ENCODE measurements at regions not wholly inside any gene's neighbourhood (a gene's known extent, or its start where the extent isn't known, plus 50 kb on each side); places are given as distances from the start of the nearest gene placed in this dataset.
"Not testable (repeated sequence)": the region's sequence is repeated elsewhere in the genome, so short reads cannot be mapped to it uniquely, and the experiment has no call there.

DNA sequence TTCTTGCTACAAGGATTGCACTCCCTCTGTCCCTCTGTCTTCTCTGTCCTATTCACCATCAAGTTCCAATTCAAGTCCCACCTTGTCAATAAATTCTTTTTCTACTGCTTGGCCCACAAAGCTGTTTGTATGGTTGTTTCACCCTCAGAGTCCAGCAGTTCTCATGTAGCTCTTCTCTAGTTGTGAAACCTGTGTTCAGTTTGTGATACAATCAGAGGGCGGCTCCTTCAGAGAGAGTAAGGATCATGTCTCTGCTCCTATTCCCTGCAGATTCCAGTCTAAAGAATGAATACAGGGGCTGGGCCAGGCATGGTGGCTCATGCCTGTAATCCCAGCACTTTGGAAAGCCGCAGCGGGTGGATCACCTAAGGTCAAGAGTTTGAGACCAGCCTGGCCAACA lies 126.6 kb upstream of the BET1 start:
- H3K4me3 ChIP-seq (ENCODE audit: low read depth in 1 of 5, low read length in 5 of 5): no peak overlapping the region
- H3K27ac ChIP-seq (ENCODE audit: low read depth, low read length): no peak overlapping the region
- peaks cover 0 to 13% (median 6%) of the 10 kb centered on the region in 5 donors for H3K4me1 ChIP-seq (ENCODE audit: control insufficient read depth in 5 of 5, insufficient read depth in 5 of 5, low read length in 5 of 5)
- H3K9ac ChIP-seq (ENCODE audit: low read length in 5 of 5): no peak overlapping the region
- no peaks in the 10 kb centered on the region for H3K36me3 ChIP-seq (ENCODE audit: control insufficient read depth in 5 of 5, insufficient read depth in 5 of 5, low read length in 5 of 5)
- no peaks in the 10 kb centered on the region for H3K27me3 ChIP-seq (ENCODE audit: control insufficient read depth in 5 of 5, insufficient read depth in 4 of 5, low read length in 5 of 5)
- no peaks in the 10 kb centered on the region for H3K9me3 ChIP-seq (ENCODE audit: control insufficient read depth in 5 of 5, low read length in 5 of 5)

DNA sequence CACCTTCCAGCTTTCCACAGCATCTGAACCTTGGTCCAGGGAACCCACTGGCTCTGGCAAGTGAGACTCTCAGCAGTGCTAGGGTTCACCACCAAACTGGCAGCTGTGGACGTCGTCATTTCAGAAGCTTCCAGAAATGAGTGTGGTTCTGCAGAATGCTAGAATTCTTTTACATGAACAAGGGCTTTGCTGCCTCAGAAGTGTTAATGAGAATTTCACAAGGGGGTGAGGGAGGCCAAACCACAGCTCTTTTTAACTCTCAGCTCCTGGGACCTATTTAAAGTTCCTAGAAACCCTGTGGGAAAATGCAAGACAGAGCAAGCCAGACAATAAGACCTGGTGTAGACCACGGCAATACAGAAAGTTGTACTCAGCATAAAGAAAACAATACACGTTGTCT lies 129.3 kb upstream of the BET1 start:
- H3K9ac ChIP-seq (ENCODE audit: low read length in 5 of 5): no peak overlapping the region
- peaks cover 0 to 13% (median 6%) of the 10 kb centered on the region in 5 donors for H3K4me1 ChIP-seq (ENCODE audit: control insufficient read depth in 5 of 5, insufficient read depth in 5 of 5, low read length in 5 of 5)
- H3K9me3 ChIP-seq (ENCODE audit: control insufficient read depth in 5 of 5, low read length in 5 of 5): no peaks in the 10 kb centered on the region
- H3K36me3 ChIP-seq (ENCODE audit: control insufficient read depth in 5 of 5, insufficient read depth in 5 of 5, low read length in 5 of 5): no peaks in the 10 kb centered on the region
- no peaks in the 10 kb centered on the region for H3K27me3 ChIP-seq (ENCODE audit: control insufficient read depth in 5 of 5, insufficient read depth in 4 of 5, low read length in 5 of 5)
- no peak overlapping the region for H3K27ac ChIP-seq (ENCODE audit: low read depth, low read length)
- no peak overlapping the region for H3K4me3 ChIP-seq (ENCODE audit: low read depth in 1 of 5, low read length in 5 of 5)

DNA sequence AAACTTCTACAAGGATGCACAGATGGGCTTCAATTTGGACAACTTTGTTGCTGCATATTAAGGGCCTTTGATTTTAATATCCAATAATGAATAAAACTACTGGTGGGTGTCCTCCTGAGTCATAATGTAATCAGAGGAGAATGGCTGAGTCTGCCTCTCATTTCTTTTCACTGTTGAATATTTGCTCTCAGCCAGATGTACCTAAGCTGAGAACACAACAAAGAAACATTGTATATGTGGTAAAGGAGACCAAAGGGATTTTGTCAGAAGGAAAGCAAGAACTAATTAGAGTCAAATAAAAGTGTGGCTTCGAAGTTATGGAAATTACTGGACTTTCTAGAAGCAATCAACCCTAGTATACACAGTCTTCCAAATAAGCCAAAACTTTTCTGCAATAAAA lies 131.0 kb upstream of the BET1 start:
- H3K4me1 ChIP-seq (ENCODE audit: control insufficient read depth in 5 of 5, insufficient read depth in 5 of 5, low read length in 5 of 5): peaks cover 0 to 4% (median 0%) of the 10 kb centered on the region in 5 donors
- no peaks in the 10 kb centered on the region for H3K27me3 ChIP-seq (ENCODE audit: control insufficient read depth in 5 of 5, insufficient read depth in 4 of 5, low read length in 5 of 5)
- no peak overlapping the region for H3K9ac ChIP-seq (ENCODE audit: low read length in 5 of 5)
- no peak overlapping the region for H3K27ac ChIP-seq (ENCODE audit: low read depth, low read length)
- H3K4me3 ChIP-seq (ENCODE audit: low read depth in 1 of 5, low read length in 5 of 5): no peak overlapping the region
- H3K36me3 ChIP-seq (ENCODE audit: control insufficient read depth in 5 of 5, insufficient read depth in 5 of 5, low read length in 5 of 5): no peaks in the 10 kb centered on the region
- no peaks in the 10 kb centered on the region for H3K9me3 ChIP-seq (ENCODE audit: control insufficient read depth in 5 of 5, low read length in 5 of 5)

DNA sequence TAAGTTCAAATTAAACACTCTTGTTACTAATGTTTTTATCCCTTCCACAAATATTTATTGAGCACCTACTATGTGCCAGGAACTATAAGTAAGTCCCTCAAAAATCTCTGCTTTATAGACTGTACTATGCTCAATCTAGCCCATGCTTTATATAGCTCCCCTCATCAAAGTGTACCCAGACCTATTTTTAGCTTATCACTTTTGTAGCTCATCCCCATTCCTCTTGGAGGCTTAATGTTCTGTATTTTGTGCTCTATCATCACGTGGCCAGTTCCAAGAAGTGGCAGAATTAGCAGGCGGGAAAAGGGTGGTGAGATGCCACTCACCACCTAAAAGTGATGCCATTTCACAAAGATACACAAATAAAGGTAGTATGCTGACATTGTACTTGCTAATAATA lies 138.1 kb upstream of the BET1 start:
- Histone ChIP-seq H3K9ac (ENCODE audit: low read length in 5 of 5) (no peak overlapping the region), H3K4me3 (ENCODE audit: low read depth in 1 of 5, low read length in 5 of 5) (no peak overlapping the region)

DNA sequence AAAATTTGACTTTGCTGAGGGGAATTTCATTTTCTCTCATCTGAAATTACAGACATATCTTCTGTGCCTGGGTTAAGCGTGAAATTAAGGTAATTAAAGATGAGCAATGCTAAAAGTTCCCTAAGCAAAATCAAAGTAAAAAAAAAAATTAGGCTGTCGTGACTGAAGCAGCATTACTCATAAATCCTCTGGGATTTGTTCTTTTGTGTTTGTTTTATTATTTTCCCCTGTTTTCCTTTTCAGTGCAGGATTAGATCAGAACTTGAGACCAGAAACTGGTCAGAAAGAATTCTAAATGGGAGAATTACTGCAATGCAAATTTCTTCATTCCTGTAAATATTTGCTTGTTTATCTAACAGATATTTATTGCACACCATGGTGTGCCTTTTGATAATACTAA lies 141.4 kb upstream of the BET1 start:
- Histone ChIP-seq H3K36me3 (ENCODE audit: control insufficient read depth in 5 of 5, insufficient read depth in 5 of 5, low read length in 5 of 5) (no peaks in the 10 kb centered on the region), H3K9me3 (ENCODE audit: control insufficient read depth in 5 of 5, low read length in 5 of 5) (no peaks in the 10 kb centered on the region), H3K9ac (ENCODE audit: low read length in 5 of 5) (no peak overlapping the region), H3K27me3 (ENCODE audit: control insufficient read depth in 5 of 5, insufficient read depth in 4 of 5, low read length in 5 of 5) (no peaks in the 10 kb centered on the region), H3K4me3 (ENCODE audit: low read depth in 1 of 5, low read length in 5 of 5) (no peak overlapping the region), H3K4me1 (ENCODE audit: control insufficient read depth in 5 of 5, insufficient read depth in 5 of 5, low read length in 5 of 5) (no peaks in the 10 kb centered on the region), H3K27ac (ENCODE audit: low read depth, low read length) (no peak overlapping the region)

More for the DNA sequence above, 138.1 kb upstream of the BET1 start:
- no peaks in the 10 kb centered on the region for H3K36me3 ChIP-seq (ENCODE audit: control insufficient read depth in 5 of 5, insufficient read depth in 5 of 5, low read length in 5 of 5)
- H3K27me3 ChIP-seq (ENCODE audit: control insufficient read depth in 5 of 5, insufficient read depth in 4 of 5, low read length in 5 of 5): no peaks in the 10 kb centered on the region
- no peak overlapping the region for H3K27ac ChIP-seq (ENCODE audit: low read depth, low read length)
- H3K4me1 ChIP-seq (ENCODE audit: control insufficient read depth in 5 of 5, insufficient read depth in 5 of 5, low read length in 5 of 5): no peaks in the 10 kb centered on the region
- H3K9me3 ChIP-seq (ENCODE audit: control insufficient read depth in 5 of 5, low read length in 5 of 5): no peaks in the 10 kb centered on the region

DNA sequence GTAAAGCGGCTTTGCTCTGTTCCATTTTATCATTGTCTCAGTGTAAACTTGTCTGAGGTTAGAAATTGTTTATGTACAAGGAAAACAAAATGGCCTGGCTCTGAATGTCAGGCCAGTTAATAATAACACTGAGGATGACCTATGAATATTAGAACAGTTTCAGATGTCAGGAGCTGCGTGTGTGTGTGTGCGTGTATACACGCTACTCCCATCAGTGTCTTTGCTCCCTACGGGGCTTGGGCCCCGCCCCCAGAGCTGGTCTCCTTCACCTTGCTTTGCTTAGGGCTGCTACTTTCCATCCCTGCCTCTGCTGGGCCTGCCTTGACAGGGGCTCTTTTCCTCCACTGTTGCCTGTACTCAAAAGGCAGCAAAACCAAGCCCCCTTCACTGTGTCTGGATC lies 142.3 kb upstream of the BET1 start:
- Histone ChIP-seq H3K9ac (ENCODE audit: low read length in 5 of 5) (no peak overlapping the region), H3K27me3 (ENCODE audit: control insufficient read depth in 5 of 5, insufficient read depth in 4 of 5, low read length in 5 of 5) (no peaks in the 10 kb centered on the region), H3K36me3 (ENCODE audit: control insufficient read depth in 5 of 5, insufficient read depth in 5 of 5, low read length in 5 of 5) (no peaks in the 10 kb centered on the region), H3K27ac (ENCODE audit: low read depth, low read length) (no peak overlapping the region), H3K4me1 (ENCODE audit: control insufficient read depth in 5 of 5, insufficient read depth in 5 of 5, low read length in 5 of 5) (no peaks in the 10 kb centered on the region), H3K9me3 (ENCODE audit: control insufficient read depth in 5 of 5, low read length in 5 of 5) (no peaks in the 10 kb centered on the region), H3K4me3 (ENCODE audit: low read depth in 1 of 5, low read length in 5 of 5) (no peak overlapping the region)

DNA sequence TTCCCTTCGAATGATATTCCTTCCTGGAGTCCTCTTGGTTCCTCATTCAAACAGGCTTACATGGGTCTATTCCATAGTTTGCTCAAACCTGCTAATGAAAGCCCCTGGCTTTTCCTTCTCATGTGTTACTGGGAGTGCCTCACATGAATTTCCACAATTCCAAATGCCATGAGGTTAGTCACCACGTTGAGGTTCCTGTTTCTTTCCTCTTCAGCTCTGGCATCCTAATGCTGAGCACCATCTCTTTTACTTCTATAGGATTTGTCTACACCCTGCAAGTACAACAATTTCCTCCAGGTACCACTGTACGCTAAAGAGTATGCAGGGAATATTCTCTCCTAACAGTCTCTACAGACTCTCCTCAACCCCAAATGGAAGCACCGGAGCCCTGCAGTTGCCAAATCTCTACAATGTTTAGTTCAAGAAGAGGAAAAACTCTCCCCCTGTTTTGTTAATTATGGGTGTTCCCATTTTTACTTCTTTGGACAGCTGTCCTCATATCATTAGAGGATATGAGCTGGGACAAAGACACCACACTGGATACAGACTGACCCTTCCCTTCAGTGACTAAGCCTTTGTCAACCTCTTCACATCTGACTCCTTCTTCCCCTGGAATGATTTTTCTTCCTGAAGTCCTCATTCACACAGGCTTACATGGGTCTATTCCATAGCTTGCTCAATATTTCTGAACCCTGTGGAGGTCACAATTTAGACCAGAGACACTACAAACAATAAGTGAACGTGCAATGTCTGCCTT lies 145.8 kb upstream of the BET1 start:
- Histone ChIP-seq H3K36me3 (ENCODE audit: control insufficient read depth in 5 of 5, insufficient read depth in 5 of 5, low read length in 5 of 5) (no peaks in the 10 kb centered on the region), H3K27me3 (ENCODE audit: control insufficient read depth in 5 of 5, insufficient read depth in 4 of 5, low read length in 5 of 5) (no peaks in the 10 kb centered on the region), H3K4me1 (ENCODE audit: control insufficient read depth in 5 of 5, insufficient read depth in 5 of 5, low read length in 5 of 5) (no peaks in the 10 kb centered on the region), H3K27ac (ENCODE audit: low read depth, low read length) (no peak overlapping the region), H3K9me3 (ENCODE audit: control insufficient read depth in 5 of 5, low read length in 5 of 5) (no peaks in the 10 kb centered on the region), H3K9ac (ENCODE audit: low read length in 5 of 5) (no peak overlapping the region), H3K4me3 (ENCODE audit: low read depth in 1 of 5, low read length in 5 of 5) (no peak overlapping the region)

DNA sequence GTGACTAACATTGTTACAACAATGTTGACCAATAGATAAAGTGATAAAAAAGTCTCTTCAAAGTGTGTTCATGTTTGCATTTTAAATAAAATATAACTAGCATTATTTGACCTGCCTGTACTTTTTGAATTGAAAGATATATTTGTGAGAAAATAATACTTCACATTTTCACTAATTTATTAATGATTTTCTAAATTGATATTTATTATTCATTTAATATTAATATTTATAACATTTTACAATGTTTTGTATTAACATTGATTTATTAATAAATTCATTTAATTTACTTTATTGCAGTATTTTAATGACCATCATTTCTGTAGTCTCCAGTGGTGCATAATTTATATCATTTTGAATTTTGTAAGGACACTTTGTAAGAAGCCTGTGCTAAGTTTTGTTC lies 150.0 kb upstream of the BET1 start:
- H3K4me3 ChIP-seq (ENCODE audit: low read depth in 1 of 5, low read length in 5 of 5): no peak overlapping the region
- no peaks in the 10 kb centered on the region for H3K9me3 ChIP-seq (ENCODE audit: control insufficient read depth in 5 of 5, low read length in 5 of 5)
- no peak overlapping the region for H3K9ac ChIP-seq (ENCODE audit: low read length in 5 of 5)
- H3K36me3 ChIP-seq (ENCODE audit: control insufficient read depth in 5 of 5, insufficient read depth in 5 of 5, low read length in 5 of 5): no peaks in the 10 kb centered on the region
- no peaks in the 10 kb centered on the region for H3K27me3 ChIP-seq (ENCODE audit: control insufficient read depth in 5 of 5, insufficient read depth in 4 of 5, low read length in 5 of 5)
- H3K27ac ChIP-seq (ENCODE audit: low read depth, low read length): no peak overlapping the region
- no peaks in the 10 kb centered on the region for H3K4me1 ChIP-seq (ENCODE audit: control insufficient read depth in 5 of 5, insufficient read depth in 5 of 5, low read length in 5 of 5)

DNA sequence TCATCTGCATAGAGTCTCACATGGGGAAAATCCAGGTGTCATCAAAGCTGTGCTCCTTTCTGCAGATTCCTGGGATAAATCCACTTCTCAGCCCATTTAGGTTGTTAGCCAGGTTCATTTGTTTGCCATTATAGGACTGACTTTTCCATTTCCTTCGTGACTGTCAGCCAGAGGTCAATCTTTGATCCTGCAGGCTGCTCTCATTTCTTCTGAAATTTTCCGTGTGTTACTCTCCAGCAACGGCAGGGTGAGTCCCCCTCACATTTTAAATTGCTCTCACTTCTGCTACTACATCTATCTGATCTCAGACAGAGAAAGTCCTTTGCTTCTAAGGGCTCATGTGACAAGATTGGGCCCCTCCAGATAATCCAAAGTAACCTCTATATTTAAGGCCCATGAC lies 150.7 kb upstream of the BET1 start:
- no peaks in the 10 kb centered on the region for H3K9me3 ChIP-seq (ENCODE audit: control insufficient read depth in 5 of 5, low read length in 5 of 5)
- H3K27ac ChIP-seq (ENCODE audit: low read depth, low read length): no peak overlapping the region
- H3K27me3 ChIP-seq (ENCODE audit: control insufficient read depth in 5 of 5, insufficient read depth in 4 of 5, low read length in 5 of 5): no peaks in the 10 kb centered on the region
- no peak overlapping the region for H3K9ac ChIP-seq (ENCODE audit: low read length in 5 of 5)
- no peaks in the 10 kb centered on the region for H3K4me1 ChIP-seq (ENCODE audit: control insufficient read depth in 5 of 5, insufficient read depth in 5 of 5, low read length in 5 of 5)
- no peaks in the 10 kb centered on the region for H3K36me3 ChIP-seq (ENCODE audit: control insufficient read depth in 5 of 5, insufficient read depth in 5 of 5, low read length in 5 of 5)
- no peak overlapping the region for H3K4me3 ChIP-seq (ENCODE audit: low read depth in 1 of 5, low read length in 5 of 5)

DNA sequence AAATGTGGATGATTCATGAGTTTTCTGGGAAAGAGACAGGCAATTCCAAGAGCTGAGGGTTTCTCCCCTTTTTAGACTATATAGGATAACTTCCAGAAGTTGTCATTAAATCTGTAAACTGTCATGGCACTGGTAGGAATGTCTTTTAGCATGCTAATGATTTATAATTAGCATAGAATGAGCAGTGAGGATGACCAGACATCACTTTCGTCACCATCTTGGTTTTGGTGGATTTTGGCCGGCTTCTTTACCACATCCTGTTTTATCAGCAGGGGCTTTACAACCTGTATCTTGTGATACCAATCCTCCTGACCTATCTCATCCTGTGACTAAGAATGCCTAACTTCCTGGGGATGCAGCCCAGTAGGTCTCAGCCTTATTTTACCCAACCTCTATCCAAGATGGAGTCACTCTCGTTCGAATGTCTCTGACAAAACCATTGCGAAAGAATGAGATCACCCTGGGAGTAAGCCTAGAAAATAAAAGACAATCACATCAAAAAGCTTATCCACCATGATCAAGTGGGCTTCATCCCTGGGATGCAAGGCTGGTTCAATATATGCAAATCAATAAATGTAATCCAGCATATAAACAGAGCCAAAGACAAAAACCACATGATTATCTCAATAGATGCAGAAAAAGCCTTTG lies 153.6 kb upstream of the BET1 start:
- not testable (repeated sequence) for H3K36me3 ChIP-seq (ENCODE audit: control insufficient read depth in 5 of 5, insufficient read depth in 5 of 5, low read length in 5 of 5); H3K4me1 ChIP-seq (ENCODE audit: control insufficient read depth in 5 of 5, insufficient read depth in 5 of 5, low read length in 5 of 5); H3K4me3 ChIP-seq (ENCODE audit: low read depth in 1 of 5, low read length in 5 of 5); H3K9me3 ChIP-seq (ENCODE audit: control insufficient read depth in 5 of 5, low read length in 5 of 5); H3K27ac ChIP-seq (ENCODE audit: low read depth, low read length); H3K27me3 ChIP-seq (ENCODE audit: control insufficient read depth in 5 of 5, insufficient read depth in 4 of 5, low read length in 5 of 5); H3K9ac ChIP-seq (ENCODE audit: low read length in 5 of 5)

All from subcutaneous abdominal adipose tissue (tissue), 5 donors.